ENCODE measurements at regions not wholly inside any gene's neighbourhood (a gene's known extent, or its start where the extent isn't known, plus 50 kb on each side); places are given as distances from the start of the nearest gene placed in this dataset.

GRCh38 chr5:124232515-124232914 is 513.9 kb downstream of the ZNF608 start:
- TF ChIP-seq CTCF (IDR thresholded peaks at IDR 0.05) (no peak), ZFX (IDR thresholded peaks at IDR 0.05; ENCODE audit: borderline replicate concordance) (no peak)

Data from 22Rv1 (cell line).